Activated naive CD8-positive, alpha-beta T cell treated with anti-CD3 and anti-CD28 coated beads, Interleukin-2, amount 50 U/mL, for 24 hours (primary cell): ENCODE measurements at regions not wholly inside any gene's neighbourhood (a gene's known extent, or its start where the extent isn't known, plus 50 kb on each side); places are given as distances from the start of the nearest gene placed in this dataset.

Experiments used
- ATAC-seq: fragments of 150-1000 bp; cut with Tn5 transposase; one replicate; pipeline ENCODE4 v1.10.0; 2021
- DNase-seq: peaks from one replicate; pipeline ENCODE4 v3.0.0; 2021
- H3K27ac Mint-ChIP-seq: one replicate; pipeline ENCODE4 v1.8.0; 2021; ENCODE audit warnings: mild to moderate bottlenecking, mixed read lengths
- H3K27me3 Mint-ChIP-seq: one replicate; pipeline ENCODE4 v1.8.0; 2021; ENCODE audit warnings: mixed read lengths
- H3K36me3 Mint-ChIP-seq: one replicate; pipeline ENCODE4 v1.8.0; 2021; ENCODE audit warnings: low read depth, mixed read lengths
- H3K4me1 Mint-ChIP-seq: one replicate; pipeline ENCODE4 v1.8.0; 2021; ENCODE audit warnings: mixed read lengths
- H3K4me3 Mint-ChIP-seq: one replicate; pipeline ENCODE4 v1.8.0; 2021; ENCODE audit warnings: mild to moderate bottlenecking, moderate library complexity, mixed read lengths
- H3K9me3 Mint-ChIP-seq: one replicate; pipeline ENCODE4 v1.8.0; 2021; ENCODE audit warnings: mixed read lengths

GRCh38 chr18:72636611-72637010 is 92.5 kb upstream of the CBLN2 start:
- Mint-ChIP-seq H3K4me1 (no peaks in the 10 kb centered on the region), H3K27me3 (no peaks in the 10 kb centered on the region), H3K36me3 (no peaks in the 10 kb centered on the region), H3K27ac (no peak overlapping the region), H3K4me3 (no peak overlapping the region), H3K9me3 (no peaks in the 10 kb centered on the region)
- no peak for ATAC-seq
- DNase-seq, result no peak

- H3K27me3 Mint-ChIP-seq, result no peaks in the 10 kb centered on the region
- H3K4me1 Mint-ChIP-seq, result no peaks in the 10 kb centered on the region
- H3K4me3 Mint-ChIP-seq, result no peak overlapping the region
- DNase-seq, result no peak
- no peak overlapping the region for H3K27ac Mint-ChIP-seq
- no peaks in the 10 kb centered on the region for H3K9me3 Mint-ChIP-seq
- ATAC-seq, result no peak
- H3K36me3 Mint-ChIP-seq, result no peaks in the 10 kb centered on the region
These were observed 90.4 kb upstream of the CBLN2 start for GRCh38 chr18:72634500-72634899.

- DNase-seq, result no peak
- no peaks in the 10 kb centered on the region for H3K36me3 Mint-ChIP-seq
- no peaks in the 10 kb centered on the region for H3K4me1 Mint-ChIP-seq
- no peak for ATAC-seq
- H3K27ac Mint-ChIP-seq, result no peak overlapping the region
- H3K9me3 Mint-ChIP-seq, result no peaks in the 10 kb centered on the region
- H3K27me3 Mint-ChIP-seq, result no peaks in the 10 kb centered on the region
- no peak overlapping the region for H3K4me3 Mint-ChIP-seq
These were observed 86.8 kb upstream of the CBLN2 start for GRCh38 chr18:72630991-72631390.

GRCh38 chr18:72623444-72623843 is 79.3 kb upstream of the CBLN2 start:
- DNase-seq (no peak), ATAC-seq (no peak)
- H3K4me3 Mint-ChIP-seq, result no peak overlapping the region
- no peak overlapping the region for H3K27ac Mint-ChIP-seq
- H3K9me3 Mint-ChIP-seq, result no peaks in the 10 kb centered on the region
- no peaks in the 10 kb centered on the region for H3K4me1 Mint-ChIP-seq
- no peaks in the 10 kb centered on the region for H3K36me3 Mint-ChIP-seq
- H3K27me3 Mint-ChIP-seq, result no peaks in the 10 kb centered on the region

- no peaks in the 10 kb centered on the region for H3K4me1 Mint-ChIP-seq
- no peak for ATAC-seq
- H3K36me3 Mint-ChIP-seq, result no peaks in the 10 kb centered on the region
- DNase-seq, result no peak
- no peaks in the 10 kb centered on the region for H3K27me3 Mint-ChIP-seq
- no peak overlapping the region for H3K27ac Mint-ChIP-seq
- H3K4me3 Mint-ChIP-seq, result no peak overlapping the region
- peaks cover 8% of the 10 kb centered on the region for H3K9me3 Mint-ChIP-seq
These were observed 69.4 kb upstream of the CBLN2 start for GRCh38 chr18:72613534-72613930.

GRCh38 chr18:72612894-72613533 is 68.9 kb upstream of the CBLN2 start:
- H3K27ac Mint-ChIP-seq, result no peak overlapping the region
- H3K4me3 Mint-ChIP-seq, result no peak overlapping the region
- ATAC-seq, result no peak
- no peak for DNase-seq
- no peaks in the 10 kb centered on the region for H3K36me3 Mint-ChIP-seq
- peaks cover 8% of the 10 kb centered on the region for H3K9me3 Mint-ChIP-seq
- H3K27me3 Mint-ChIP-seq, result no peaks in the 10 kb centered on the region
- H3K4me1 Mint-ChIP-seq, result no peaks in the 10 kb centered on the region

- H3K4me3 Mint-ChIP-seq, result no peak overlapping the region
- H3K9me3 Mint-ChIP-seq, result peaks cover 5% of the 10 kb centered on the region
- no peaks in the 10 kb centered on the region for H3K27me3 Mint-ChIP-seq
These were observed 61.2 kb upstream of the CBLN2 start for GRCh38 chr18:72605376-72605775.

GRCh38 chr18:72601944-72602343 is 57.8 kb upstream of the CBLN2 start:
- no peaks in the 10 kb centered on the region for H3K27me3 Mint-ChIP-seq
- ATAC-seq, result no peak

More at GRCh38 chr18:72605376-72605775, 61.2 kb upstream of the CBLN2 start:
- no peaks in the 10 kb centered on the region for H3K36me3 Mint-ChIP-seq
- DNase-seq, result no peak
- no peak overlapping the region for H3K27ac Mint-ChIP-seq
- H3K4me1 Mint-ChIP-seq, result no peaks in the 10 kb centered on the region
- no peak for ATAC-seq

GRCh38 chr18:72601481-72601880 is 57.3 kb upstream of the CBLN2 start:
- no peak for DNase-seq
- H3K36me3 Mint-ChIP-seq, result no peaks in the 10 kb centered on the region
- no peaks in the 10 kb centered on the region for H3K4me1 Mint-ChIP-seq
- H3K9me3 Mint-ChIP-seq, result peaks cover 4% of the 10 kb centered on the region
- no peak for ATAC-seq
- H3K27ac Mint-ChIP-seq, result no peak overlapping the region
- H3K4me3 Mint-ChIP-seq, result no peak overlapping the region
- H3K27me3 Mint-ChIP-seq, result no peaks in the 10 kb centered on the region

More at GRCh38 chr18:72601944-72602343, 57.8 kb upstream of the CBLN2 start:
- Mint-ChIP-seq H3K4me3 (no peak overlapping the region), H3K36me3 (no peaks in the 10 kb centered on the region), H3K27ac (no peak overlapping the region), H3K9me3 (no peaks in the 10 kb centered on the region), H3K4me1 (no peaks in the 10 kb centered on the region)
- no peak for DNase-seq
